OCI-LY1 (cell line): ENCODE measurements at regions not wholly inside any gene's neighbourhood (a gene's known extent, or its start where the extent isn't known, plus 50 kb on each side); places are given as distances from the start of the nearest gene placed in this dataset.

Experiments
- CTCF ChIP-seq: fragments of 200-600 bp; sonication (generic), shearing (Covaris generic); IDR thresholded peaks from 2 replicates; pipeline ENCODE4 v1.5.1; 2017; ENCODE audit warnings: mild to moderate bottlenecking, antibody characterized with exemption, low read length, moderate library complexity, mixed read lengths
- EZH2 ChIP-seq: fragments of 200-600 bp; sonication (generic), shearing (Covaris generic); IDR thresholded peaks from 2 replicates; pipeline ENCODE4 v1.8.0; 2017; ENCODE audit warnings: borderline replicate concordance, mixed run types, mild to moderate bottlenecking, antibody characterized with exemption, low read length, moderate library complexity, mixed read lengths

- TF ChIP-seq CTCF (no peak), EZH2 (no peak)
These were observed 97.4 kb downstream of the DDX1 start for GRCh38 chr2:15688924-15689568.
